ENCODE measurements at regions not wholly inside any gene's neighbourhood (a gene's known extent, or its start where the extent isn't known, plus 50 kb on each side); places are given as distances from the start of the nearest gene placed in this dataset.

- TF ChIP-seq CTCF (IDR thresholded peaks at IDR 0.05) = no peak
- no peak for TF ChIP-seq POLR2A (IDR thresholded peaks at IDR 0.05)
Observed at GRCh38 chr2:187956906-187957534, 334.7 kb upstream of the GULP1 start.

Measured in body of pancreas (tissue), 4 donors.